ENCODE measurements at regions not wholly inside any gene's neighbourhood (a gene's known extent, or its start where the extent isn't known, plus 50 kb on each side); places are given as distances from the start of the nearest gene placed in this dataset.
"Not testable (repeated sequence)": the region's sequence is repeated elsewhere in the genome, so short reads cannot be mapped to it uniquely, and the experiment has no call there.

DNA sequence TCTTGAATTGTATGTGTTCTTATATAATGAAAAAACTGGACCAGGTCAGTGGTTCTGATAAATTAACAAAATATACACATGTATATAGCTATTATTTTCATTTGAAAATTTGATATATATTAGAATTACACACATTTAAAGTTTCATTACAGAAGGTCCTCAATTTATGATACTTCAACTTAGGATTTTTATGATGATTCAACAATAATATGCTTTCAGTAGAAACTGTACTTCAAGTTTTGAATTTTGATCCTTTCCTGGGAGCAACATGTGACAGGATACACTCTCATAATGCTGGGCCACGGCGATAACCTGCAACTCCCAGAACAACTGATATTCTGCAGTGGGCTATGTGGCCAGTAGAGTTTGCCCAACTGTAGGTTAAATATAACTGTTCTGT, 344.7 kb downstream of the TAF11L14 start:
- no peak for DNase-seq (ENCODE audit: low spot score)

- not testable (repeated sequence) for DNase-seq (ENCODE audit: low spot score)
Observed at GRCh38 chr5:17982626-17983025, 348.4 kb downstream of the TAF11L14 start.

GRCh38 chr5:17989036-17989435, 354.8 kb downstream of the TAF11L14 start:
- no peak for DNase-seq (ENCODE audit: low spot score)

DNA sequence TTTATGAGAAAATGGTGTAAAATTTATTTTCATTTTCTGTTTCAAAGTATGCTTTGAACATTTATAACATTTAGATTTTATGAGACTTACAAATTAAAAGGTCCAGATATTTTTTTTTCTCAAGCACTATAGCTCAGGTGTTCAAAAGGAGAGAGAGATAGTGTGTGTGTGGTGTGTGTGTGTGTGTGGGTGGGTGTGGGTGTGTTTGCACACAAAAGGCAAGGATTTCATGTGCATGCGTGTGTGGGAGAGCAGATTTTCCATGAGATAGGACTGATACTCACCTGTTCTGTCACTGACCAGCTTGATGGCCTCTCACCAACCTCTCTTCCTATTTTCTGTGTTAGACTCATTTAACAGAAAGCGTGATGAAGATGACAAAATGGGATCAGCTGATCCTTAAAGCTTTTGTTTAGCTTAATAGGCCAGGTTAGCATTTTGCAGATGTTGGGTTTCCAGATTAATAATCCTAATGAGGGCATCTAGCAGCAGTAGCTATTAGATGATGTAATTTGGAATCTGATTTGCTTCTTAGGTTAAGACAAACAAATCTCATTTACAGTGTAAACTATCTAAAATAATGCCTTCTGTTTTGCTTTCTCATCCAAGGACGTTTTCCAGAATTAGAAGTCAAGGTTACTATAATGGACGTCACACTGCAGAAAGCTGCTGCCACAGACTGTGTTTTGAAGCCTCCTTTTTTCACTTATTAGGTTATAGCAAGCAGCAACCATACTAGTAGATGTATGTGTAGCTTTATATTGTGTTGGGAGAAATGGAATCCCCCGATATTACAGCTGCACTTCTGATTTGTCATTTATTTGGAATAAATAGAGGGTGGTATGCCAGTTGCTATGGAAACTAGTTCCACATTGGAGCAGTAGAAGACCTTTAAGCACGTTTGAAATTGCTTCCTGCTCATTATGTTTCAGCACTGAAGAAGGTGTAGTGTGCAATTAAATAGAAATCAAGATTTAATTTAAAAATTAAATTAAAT, 355.6 kb downstream of the TAF11L14 start:
- no peak for DNase-seq (ENCODE audit: low spot score)

- DNase-seq (ENCODE audit: low spot score): no peak
Observed at GRCh38 chr5:17991775-17992174, 357.5 kb downstream of the TAF11L14 start.

DNA sequence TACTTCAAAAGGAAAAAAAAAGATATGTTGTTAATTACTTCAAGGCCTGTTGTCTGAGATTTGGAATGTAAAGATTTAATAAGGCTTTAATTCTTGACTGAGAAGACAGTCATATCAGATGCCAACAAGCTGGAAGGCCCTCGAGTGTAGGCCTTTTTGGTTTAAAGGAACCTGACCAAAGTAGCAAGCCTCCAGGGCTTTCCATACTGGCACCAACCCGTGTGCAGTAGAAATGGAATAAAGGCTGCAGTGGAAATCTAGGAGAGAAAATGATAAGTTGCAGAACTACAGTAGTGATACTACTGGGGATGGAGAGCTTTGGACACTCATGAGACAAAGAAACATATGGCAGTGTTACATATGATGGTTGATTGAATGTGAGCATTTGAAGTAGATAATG, 358.0 kb downstream of the TAF11L14 start:
- DNase-seq (ENCODE audit: low spot score): no peak

- no peak for DNase-seq (ENCODE audit: low spot score)
Observed at GRCh38 chr5:17995997-17996396, 361.7 kb downstream of the TAF11L14 start.

DNA sequence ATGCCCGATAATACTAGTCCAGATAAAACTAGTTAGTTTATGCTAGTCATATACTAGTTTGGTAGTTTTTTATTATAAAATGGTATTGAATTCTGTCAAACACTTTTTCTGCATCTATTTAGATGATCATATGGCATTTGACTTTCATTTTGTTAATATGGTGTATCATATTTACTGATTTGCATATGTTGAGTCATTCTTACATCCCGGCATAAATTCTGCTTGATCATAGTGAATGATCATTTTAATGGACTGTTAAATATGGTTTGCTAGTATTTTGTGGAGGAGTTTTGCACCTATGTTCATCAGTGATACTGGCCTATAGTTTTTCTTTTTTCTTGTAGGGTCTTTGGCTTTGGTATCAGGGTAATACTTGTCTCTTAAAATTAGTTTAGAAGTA, 365.6 kb downstream of the TAF11L14 start:
- DNase-seq (ENCODE audit: low spot score): no peak

- DNase-seq (ENCODE audit: low spot score): no peak
Observed at GRCh38 chr5:18000744-18001143, 366.5 kb downstream of the TAF11L14 start.

DNA sequence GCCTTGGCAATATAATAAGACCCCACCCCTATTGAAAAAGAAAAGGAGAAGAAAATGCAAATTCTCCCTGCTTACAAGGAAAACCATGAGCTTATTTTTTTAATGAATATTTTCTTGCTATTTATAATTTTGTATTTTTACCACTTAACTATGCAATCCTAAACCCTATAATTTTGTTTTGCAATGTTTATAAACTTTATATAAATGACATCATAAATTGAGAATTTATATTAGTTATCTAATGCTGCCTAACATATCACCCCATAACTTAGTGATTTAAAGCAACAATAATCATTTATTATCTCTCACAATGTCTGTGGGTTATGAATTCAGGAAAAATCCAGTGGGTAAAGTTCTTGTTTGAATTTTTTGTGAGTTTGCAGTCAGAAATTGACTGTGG, 369.1 kb downstream of the TAF11L14 start:
- no peak for DNase-seq (ENCODE audit: low spot score)

DNA sequence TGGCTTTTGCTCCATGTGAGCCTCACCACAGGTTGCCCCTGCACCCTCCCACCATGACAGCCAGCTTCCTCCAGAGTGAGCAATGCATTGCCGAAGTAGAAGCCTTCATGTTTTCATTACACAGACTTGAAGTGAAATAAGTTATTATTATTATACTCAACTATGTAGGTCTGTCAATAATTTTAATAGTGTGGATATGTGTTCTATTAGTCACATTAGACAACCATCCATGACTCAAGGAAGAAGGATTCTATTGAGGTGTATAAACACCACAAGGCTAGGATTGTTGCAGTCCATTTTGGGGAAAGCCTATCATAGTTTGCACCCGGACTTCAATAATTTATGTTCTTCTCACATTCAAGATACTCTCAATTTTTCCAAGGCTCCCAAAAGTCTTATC, 369.5 kb downstream of the TAF11L14 start:
- no peak for DNase-seq (ENCODE audit: low spot score)

- DNase-seq (ENCODE audit: low spot score): not testable (repeated sequence)
Observed at GRCh38 chr5:18006235-18006634, 372.0 kb downstream of the TAF11L14 start.

DNA sequence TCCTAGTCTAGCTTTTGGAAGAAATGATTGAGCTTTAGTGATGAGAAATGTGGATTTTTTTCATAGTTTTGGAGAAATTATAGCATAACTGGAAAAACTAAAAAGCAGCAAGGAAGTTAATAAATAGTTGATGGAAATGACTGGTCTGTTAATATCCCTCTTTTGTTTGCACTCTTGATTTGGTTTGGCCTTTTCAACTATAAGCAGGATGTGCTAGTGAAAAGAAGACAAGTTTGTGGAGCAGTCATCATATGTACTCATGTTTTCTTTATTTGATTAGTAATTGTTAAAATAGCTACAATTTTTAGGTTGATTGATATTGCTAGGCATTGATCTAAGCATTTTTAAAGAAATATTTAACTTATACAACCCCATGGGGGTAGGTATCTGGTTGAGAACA, 374.7 kb downstream of the TAF11L14 start:
- DNase-seq (ENCODE audit: low spot score): no peak

GRCh38 chr5:18010053-18010452, 375.8 kb downstream of the TAF11L14 start:
- DNase-seq (ENCODE audit: low spot score): no peak

DNA sequence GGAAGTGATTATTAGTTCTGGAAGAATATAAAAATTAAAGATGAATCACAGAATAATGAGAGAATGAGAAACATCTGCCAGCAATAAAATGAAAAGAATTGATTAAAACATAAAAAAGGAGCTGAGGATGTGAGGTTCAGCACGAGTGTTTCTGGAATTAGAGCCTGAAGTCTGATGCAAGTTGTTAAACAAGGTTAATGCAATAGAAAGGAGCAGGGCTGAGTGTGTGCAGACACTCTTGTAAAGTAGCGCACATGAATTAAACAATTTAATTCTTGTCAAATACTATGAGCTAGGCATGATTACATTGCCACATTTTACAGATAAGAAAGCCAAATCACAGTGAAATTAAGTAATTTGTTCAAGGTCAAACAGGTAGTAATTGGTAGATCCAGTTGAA, 384.2 kb downstream of the TAF11L14 start:
- no peak for DNase-seq (ENCODE audit: low spot score)

- DNase-seq (ENCODE audit: low spot score): no peak
Observed at GRCh38 chr5:18023275-18023674, 389.0 kb downstream of the TAF11L14 start.

GRCh38 chr5:18023986-18024385, 389.7 kb downstream of the TAF11L14 start:
- no peak for DNase-seq (ENCODE audit: low spot score)

DNA sequence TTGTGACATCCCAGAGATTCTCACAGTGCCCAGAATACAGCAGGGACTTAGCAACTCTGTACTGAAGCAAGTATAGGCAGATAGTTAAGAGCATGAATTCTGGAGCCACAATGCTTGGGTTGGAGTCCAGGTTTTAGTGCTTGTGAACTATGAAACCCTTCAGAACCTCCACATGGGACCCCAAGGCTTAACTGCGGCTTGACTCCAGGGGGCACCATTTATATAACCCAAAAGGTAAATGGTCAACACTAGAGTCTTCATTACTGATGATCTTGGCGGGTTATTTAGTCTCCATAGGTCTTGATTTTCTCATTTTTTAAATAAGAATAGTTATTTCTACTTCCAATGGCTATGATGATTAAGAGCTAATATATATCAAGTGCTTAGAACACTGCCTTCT, 390.3 kb downstream of the TAF11L14 start:
- no peak for DNase-seq (ENCODE audit: low spot score)

- no peak for DNase-seq (ENCODE audit: low spot score)
Observed at GRCh38 chr5:18027241-18027867, 393.1 kb downstream of the TAF11L14 start.

DNA sequence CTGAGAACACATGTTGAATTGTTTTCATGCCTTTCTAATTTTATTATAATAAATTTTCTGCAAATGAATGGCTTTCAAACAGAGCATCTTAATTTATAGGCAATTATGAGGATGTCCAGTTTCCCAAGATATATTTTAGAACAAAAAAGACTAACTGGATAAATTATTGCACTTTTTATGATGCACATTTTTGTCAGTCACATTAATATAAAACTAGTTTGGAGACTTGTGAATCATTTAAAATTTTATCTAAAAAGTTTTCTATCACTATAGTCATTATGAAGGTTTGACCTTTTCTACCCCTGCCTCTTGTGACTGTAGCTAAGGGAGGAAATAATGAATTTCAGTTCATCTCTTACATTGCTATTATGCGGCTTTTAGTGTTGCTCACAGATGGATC, 393.8 kb downstream of the TAF11L14 start:
- no peak for DNase-seq (ENCODE audit: low spot score)

- no peak for DNase-seq (ENCODE audit: low spot score)
Observed at GRCh38 chr5:18032744-18033143, 398.5 kb downstream of the TAF11L14 start.

DNA sequence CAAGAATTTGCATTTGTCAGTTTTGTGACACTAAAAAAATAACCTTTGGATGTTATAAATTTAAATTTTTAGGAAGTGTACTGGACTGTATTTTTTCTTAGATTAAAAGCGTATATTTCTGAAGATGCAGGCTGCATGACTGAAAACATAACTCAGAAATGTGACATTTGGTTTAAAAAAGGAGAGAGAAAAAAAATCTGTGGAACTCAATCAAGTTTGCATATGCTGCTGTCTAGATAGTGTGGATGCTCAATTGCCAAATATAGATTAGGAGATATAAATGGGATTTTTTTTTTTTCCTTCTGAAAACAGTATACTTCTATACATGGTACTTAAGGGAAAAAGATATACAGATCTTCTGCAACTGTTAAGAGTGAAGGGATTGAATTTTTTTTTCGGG, 402.3 kb downstream of the TAF11L14 start:
- no peak for DNase-seq (ENCODE audit: low spot score)

DNA sequence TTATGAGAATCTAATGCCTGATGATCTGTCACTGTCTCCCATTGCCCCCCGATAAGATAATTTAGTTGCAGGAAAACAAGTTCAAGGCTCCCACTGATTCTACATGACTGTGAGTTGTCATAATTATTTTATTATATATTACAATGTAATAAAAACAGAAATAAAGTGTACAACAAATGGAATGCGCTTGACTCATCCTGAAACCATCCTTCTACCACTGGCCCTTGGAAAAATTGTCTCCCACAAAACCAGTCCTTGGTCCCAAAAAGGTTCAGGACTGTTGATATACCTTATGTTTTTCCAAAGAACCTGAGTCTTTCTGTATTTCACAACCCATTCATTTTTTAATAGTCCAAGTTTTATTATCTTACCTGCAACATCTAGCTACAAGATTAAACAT, 403.5 kb downstream of the TAF11L14 start:
- DNase-seq (ENCODE audit: low spot score): no peak

Measured in CD4-positive, alpha-beta T cell treated with Interleukin-15 for 4 hours (primary cell).